ENCODE measurements at regions not wholly inside any gene's neighbourhood (a gene's known extent, or its start where the extent isn't known, plus 50 kb on each side); places are given as distances from the start of the nearest gene placed in this dataset.

GRCh38 chr4:43337707-43338106 is 445.2 kb downstream of the GRXCR1 start:
- TF ChIP-seq, protein P1, sequence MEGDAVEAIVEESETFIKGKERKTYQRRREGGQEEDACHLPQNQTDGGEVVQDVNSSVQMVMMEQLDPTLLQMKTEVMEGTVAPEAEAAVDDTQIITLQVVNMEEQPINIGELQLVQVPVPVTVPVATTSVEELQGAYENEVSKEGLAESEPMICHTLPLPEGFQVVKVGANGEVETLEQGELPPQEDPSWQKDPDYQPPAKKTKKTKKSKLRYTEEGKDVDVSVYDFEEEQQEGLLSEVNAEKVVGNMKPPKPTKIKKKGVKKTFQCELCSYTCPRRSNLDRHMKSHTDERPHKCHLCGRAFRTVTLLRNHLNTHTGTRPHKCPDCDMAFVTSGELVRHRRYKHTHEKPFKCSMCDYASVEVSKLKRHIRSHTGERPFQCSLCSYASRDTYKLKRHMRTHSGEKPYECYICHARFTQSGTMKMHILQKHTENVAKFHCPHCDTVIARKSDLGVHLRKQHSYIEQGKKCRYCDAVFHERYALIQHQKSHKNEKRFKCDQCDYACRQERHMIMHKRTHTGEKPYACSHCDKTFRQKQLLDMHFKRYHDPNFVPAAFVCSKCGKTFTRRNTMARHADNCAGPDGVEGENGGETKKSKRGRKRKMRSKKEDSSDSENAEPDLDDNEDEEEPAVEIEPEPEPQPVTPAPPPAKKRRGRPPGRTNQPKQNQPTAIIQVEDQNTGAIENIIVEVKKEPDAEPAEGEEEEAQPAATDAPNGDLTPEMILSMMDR (IDR thresholded peaks at IDR 0.05; ENCODE audit: insufficient read depth, low read length) = no peak
- TF ChIP-seq GABPA (IDR thresholded peaks at IDR 0.05; ENCODE audit: low read depth) (no peak), POLR2AphosphoS5 (IDR thresholded peaks at IDR 0.05; ENCODE audit: low read depth) (no peak)
- TF ChIP-seq, protein P2, sequence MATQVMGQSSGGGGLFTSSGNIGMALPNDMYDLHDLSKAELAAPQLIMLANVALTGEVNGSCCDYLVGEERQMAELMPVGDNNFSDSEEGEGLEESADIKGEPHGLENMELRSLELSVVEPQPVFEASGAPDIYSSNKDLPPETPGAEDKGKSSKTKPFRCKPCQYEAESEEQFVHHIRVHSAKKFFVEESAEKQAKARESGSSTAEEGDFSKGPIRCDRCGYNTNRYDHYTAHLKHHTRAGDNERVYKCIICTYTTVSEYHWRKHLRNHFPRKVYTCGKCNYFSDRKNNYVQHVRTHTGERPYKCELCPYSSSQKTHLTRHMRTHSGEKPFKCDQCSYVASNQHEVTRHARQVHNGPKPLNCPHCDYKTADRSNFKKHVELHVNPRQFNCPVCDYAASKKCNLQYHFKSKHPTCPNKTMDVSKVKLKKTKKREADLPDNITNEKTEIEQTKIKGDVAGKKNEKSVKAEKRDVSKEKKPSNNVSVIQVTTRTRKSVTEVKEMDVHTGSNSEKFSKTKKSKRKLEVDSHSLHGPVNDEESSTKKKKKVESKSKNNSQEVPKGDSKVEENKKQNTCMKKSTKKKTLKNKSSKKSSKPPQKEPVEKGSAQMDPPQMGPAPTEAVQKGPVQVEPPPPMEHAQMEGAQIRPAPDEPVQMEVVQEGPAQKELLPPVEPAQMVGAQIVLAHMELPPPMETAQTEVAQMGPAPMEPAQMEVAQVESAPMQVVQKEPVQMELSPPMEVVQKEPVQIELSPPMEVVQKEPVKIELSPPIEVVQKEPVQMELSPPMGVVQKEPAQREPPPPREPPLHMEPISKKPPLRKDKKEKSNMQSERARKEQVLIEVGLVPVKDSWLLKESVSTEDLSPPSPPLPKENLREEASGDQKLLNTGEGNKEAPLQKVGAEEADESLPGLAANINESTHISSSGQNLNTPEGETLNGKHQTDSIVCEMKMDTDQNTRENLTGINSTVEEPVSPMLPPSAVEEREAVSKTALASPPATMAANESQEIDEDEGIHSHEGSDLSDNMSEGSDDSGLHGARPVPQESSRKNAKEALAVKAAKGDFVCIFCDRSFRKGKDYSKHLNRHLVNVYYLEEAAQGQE (IDR thresholded peaks at IDR 0.05; ENCODE audit: insufficient replicate concordance, low read depth) = no peak
